T-helper 2 cell treated with Interferon-gamma antibody and Interleukin-4, amounts not matched to agents 5 μg/mL and 100 μg/mL, for 36 hours (primary cell): ENCODE measurements at regions not wholly inside any gene's neighbourhood (a gene's known extent, or its start where the extent isn't known, plus 50 kb on each side); places are given as distances from the start of the nearest gene placed in this dataset.

Experiments
- DNase-seq: peaks from one replicate; pipeline ENCODE4 v3.0.0; 2021; ENCODE audit warnings: low spot score
- H3K27ac Mint-ChIP-seq: one replicate; pipeline ENCODE4 v1.8.0; 2021; ENCODE audit warnings: mild to moderate bottlenecking, mixed read lengths
- H3K27me3 Mint-ChIP-seq: one replicate; pipeline ENCODE4 v1.8.0; 2021; ENCODE audit warnings: low read depth, mixed read lengths
- H3K36me3 Mint-ChIP-seq: one replicate; pipeline ENCODE4 v1.8.0; 2021; ENCODE audit warnings: low read depth, mixed read lengths
- H3K4me1 Mint-ChIP-seq: one replicate; pipeline ENCODE4 v1.8.0; 2021; ENCODE audit warnings: low read depth, mixed read lengths
- H3K4me3 Mint-ChIP-seq: one replicate; pipeline ENCODE4 v1.8.0; 2022; ENCODE audit warnings: mild to moderate bottlenecking, moderate library complexity, mixed read lengths
- H3K9me3 Mint-ChIP-seq: one replicate; pipeline ENCODE4 v1.8.0; 2021; ENCODE audit warnings: mixed read lengths

DNA sequence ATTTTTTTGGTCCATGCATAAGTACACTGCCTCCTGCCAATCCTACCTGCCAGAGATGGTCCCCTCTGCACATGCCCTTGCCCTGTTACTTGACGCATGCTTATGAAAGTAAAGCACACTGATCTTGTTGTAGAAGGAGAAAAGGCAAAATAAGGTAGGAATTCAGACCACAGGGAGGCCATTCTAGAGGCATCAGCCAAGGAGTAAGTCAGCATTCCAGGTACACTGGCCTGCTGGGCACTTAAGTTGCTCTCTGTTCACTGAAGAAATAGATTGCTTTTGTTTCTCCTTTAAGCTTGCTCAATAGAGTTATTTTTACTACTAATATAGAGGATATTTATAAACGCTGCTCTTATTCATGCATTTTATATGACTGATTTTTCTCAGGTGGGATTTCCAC, 604.4 kb downstream of the TDRD15 start:
- H3K36me3 Mint-ChIP-seq: no peaks in the 10 kb centered on the region

DNA sequence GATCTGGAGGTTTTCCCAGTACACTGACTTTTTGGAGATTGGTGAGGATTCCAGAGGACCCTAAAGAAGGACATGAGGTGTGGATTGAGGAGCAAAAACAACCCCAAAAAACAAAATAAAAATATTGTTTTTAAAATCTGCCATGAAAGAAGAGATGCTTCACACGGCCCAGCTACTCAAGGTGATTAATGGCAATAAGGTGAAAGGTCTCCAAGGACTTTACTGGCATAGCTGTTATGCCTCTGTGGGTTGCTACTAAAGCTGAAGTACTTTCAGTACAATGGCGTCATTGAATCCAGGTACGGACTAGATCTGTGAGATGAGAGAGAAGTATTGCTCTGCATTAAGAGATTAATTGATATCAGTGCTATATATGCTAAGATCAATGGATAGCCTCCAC, 606.4 kb downstream of the TDRD15 start:
- Mint-ChIP-seq H3K36me3 (no peaks in the 10 kb centered on the region), H3K4me1 (no peaks in the 10 kb centered on the region), H3K4me3 (no peak overlapping the region), H3K27ac (no peak overlapping the region), H3K9me3 (peaks cover 29% of the 10 kb centered on the region), H3K27me3 (no peaks in the 10 kb centered on the region)
- DNase-seq: no peak

More for the DNA sequence above, 604.4 kb downstream of the TDRD15 start:
- Mint-ChIP-seq H3K4me1 (no peaks in the 10 kb centered on the region), H3K9me3 (peaks cover 24% of the 10 kb centered on the region), H3K27me3 (no peaks in the 10 kb centered on the region), H3K27ac (no peak overlapping the region), H3K4me3 (no peak overlapping the region)
- no peak for DNase-seq

DNA sequence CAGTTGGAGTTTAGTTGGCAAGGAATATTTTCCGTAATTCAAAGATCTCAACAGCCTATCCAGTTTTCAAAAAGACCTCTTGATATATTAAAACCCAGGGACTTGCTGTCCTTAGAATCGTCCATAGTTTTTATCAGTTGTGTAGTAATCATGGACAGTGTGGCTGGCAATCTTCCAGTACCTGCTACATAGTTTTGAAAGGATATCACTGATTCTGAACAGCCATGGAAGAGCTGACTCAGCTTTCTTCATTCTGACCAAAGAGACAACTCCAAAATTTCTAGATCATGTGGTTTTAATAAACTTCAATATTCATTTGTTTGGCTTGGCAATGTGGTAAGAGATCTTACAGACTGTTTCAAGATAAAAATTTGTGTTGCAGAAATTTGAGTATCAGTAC, 616.7 kb downstream of the TDRD15 start:
- H3K9me3 Mint-ChIP-seq: peaks cover 24% of the 10 kb centered on the region
- H3K4me1 Mint-ChIP-seq: no peaks in the 10 kb centered on the region
- no peaks in the 10 kb centered on the region for H3K27me3 Mint-ChIP-seq
- H3K27ac Mint-ChIP-seq: no peak overlapping the region
- no peaks in the 10 kb centered on the region for H3K36me3 Mint-ChIP-seq
- no peak for DNase-seq
- H3K4me3 Mint-ChIP-seq: no peak overlapping the region

DNA sequence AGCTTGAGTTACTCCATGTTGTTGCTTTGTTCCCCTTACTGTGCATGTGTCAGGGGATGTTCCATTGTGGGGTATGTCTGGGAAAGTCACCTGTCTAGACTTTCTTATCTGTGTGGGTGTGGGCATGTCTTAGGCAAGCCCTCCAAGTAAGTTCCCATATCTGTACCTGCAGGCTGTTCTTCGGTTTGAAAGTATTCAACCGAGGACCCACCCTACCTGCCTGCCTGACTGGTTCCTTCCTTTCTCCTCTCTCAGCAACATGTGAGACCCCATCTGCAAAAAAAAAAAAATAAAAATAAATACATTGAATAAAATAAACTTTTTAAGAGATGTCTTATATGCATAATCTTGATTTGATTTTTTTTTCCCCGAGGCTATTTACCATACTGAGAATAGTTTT, 622.7 kb downstream of the TDRD15 start:
- Mint-ChIP-seq H3K27me3 (no peaks in the 10 kb centered on the region), H3K4me1 (no peaks in the 10 kb centered on the region), H3K9me3 (peaks cover 24% of the 10 kb centered on the region), H3K36me3 (no peaks in the 10 kb centered on the region), H3K4me3 (no peak overlapping the region), H3K27ac (no peak overlapping the region)
- DNase-seq: no peak

DNA sequence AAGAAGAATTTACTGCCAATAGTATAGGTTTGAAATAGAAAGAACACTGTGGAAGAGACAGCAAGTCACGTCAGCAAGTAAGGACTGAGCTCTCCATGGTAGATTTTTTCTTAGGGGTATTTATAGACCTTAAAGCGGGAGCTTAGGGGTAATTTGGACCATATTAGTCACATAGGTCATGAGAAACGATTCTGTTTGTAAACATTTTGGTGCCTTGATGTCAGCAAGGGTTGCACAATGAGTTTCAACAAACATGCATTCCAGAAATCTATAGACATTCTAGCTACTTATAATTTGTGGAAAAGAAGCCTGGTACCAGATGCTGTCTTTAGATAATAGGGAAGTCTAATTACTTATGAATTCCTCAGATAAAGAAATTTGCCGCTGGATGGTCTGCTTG, 624.7 kb downstream of the TDRD15 start:
- Mint-ChIP-seq H3K9me3 (peaks cover 22% of the 10 kb centered on the region), H3K27me3 (no peaks in the 10 kb centered on the region), H3K36me3 (no peaks in the 10 kb centered on the region), H3K27ac (no peak overlapping the region), H3K4me1 (no peaks in the 10 kb centered on the region), H3K4me3 (no peak overlapping the region)
- DNase-seq: no peak

DNA sequence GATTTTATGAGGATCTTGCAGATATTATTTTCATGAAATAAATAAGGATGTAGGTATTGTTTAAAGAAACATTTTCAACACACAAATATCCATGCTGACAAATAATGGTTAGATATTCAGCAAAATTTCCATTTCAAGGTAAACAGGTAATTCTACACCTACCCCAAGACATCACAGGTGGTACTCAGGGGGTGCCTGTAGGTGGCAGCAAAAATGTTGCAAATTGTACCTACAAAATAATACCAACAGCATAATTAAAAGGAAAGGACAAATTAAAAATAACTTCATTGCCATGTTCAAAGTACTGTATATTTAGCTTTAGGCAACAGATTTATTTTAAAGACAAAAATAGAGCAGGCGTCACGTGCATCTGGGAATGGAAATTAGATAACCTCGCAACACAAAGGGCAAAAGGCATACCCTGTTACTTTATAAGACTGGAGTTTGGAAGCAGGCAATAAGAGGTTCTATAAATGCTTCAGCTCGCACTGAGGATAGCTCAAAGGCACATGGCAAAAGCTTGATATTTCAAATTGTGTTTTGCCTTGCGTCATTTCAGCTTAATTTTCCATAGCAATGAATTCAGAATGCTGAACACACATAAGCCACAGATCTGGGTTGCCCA, 630.5 kb downstream of the TDRD15 start:
- Mint-ChIP-seq H3K27me3 (no peaks in the 10 kb centered on the region), H3K9me3 (peaks cover 4% of the 10 kb centered on the region), H3K4me1 (no peaks in the 10 kb centered on the region)

DNA sequence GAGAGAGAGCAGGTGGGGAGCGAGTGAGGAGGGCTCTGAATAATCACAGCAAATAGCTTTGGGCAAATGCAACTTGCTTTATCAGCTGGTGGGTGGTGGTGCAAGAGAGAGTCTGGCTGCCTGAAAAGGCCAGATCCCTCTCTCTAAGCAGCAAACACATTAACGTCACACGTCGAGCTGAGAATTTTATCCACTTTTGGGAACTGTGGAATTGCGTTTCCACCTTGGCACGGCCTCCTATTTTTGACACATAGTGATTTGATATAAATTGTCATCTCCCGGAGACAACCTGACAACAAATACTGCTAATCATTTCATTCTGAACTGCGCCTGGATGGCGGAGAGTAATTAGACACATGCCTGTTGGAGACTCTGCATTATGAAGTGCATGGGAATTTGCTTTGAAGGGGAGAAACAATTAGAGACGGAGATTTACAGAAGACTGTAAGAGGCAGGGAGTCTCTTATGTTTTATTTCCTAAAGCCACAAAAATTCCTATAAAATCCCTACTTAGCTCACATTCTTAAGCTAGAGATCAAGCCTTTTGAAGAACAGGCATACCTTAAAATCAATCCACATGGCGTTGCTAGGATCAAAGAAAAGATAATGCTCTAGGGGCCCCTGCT, 634.1 kb downstream of the TDRD15 start:
- Mint-ChIP-seq H3K36me3 (no peaks in the 10 kb centered on the region), H3K27ac (no peak overlapping the region), H3K4me1 (no peaks in the 10 kb centered on the region), H3K4me3 (no peak overlapping the region), H3K27me3 (no peaks in the 10 kb centered on the region), H3K9me3 (peaks cover 8% of the 10 kb centered on the region)
- DNase-seq: no peak

More for the DNA sequence above, 630.5 kb downstream of the TDRD15 start:
- Mint-ChIP-seq H3K36me3 (no peaks in the 10 kb centered on the region), H3K27ac (no peak overlapping the region), H3K4me3 (no peak overlapping the region)
- no peak for DNase-seq

DNA sequence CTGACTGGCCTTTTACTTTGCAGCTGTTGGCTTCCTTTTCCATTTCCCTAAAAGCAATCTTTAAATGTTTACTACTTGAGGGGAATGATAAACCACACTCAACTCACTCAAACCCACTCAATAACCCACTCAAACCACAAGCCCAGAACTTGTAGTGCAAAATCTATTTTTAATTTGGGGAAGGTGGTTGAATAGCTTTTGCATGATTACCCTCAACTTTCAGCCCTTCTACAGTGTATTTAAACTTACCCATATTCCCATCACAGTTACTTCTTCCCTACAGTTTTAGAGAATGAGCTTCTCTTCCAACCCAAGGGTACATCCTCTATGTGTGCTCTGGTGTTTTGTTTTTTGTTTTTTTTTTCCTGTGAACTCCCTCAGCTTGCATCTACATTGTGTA, 636.1 kb downstream of the TDRD15 start:
- H3K36me3 Mint-ChIP-seq: no peaks in the 10 kb centered on the region
- no peaks in the 10 kb centered on the region for H3K4me1 Mint-ChIP-seq
- H3K4me3 Mint-ChIP-seq: no peak overlapping the region
- H3K27ac Mint-ChIP-seq: no peak overlapping the region
- no peaks in the 10 kb centered on the region for H3K27me3 Mint-ChIP-seq
- DNase-seq: no peak
- H3K9me3 Mint-ChIP-seq: peaks cover 8% of the 10 kb centered on the region

DNA sequence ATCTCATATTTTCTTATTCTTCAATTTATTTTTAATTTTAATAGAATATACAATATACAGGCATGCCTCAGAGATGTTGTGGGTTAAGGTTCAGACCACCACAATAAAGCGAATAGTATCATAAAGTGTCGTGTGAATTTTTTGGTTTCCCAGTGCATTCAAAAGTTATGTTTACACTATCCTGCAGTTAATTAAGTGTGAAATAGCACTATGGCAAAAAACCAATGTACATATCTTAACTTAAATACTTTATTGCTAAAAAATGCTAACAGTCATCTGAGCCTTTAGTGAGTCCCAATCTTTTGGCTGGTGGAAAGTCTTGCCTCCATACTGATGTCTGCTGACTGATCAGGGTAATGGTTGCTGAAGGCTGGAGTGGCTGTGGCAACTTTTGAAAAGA, 637.6 kb downstream of the TDRD15 start:
- Mint-ChIP-seq H3K27me3 (no peaks in the 10 kb centered on the region), H3K4me3 (no peak overlapping the region), H3K36me3 (no peaks in the 10 kb centered on the region), H3K4me1 (no peaks in the 10 kb centered on the region), H3K9me3 (peaks cover 8% of the 10 kb centered on the region), H3K27ac (no peak overlapping the region)
- DNase-seq: no peak

DNA sequence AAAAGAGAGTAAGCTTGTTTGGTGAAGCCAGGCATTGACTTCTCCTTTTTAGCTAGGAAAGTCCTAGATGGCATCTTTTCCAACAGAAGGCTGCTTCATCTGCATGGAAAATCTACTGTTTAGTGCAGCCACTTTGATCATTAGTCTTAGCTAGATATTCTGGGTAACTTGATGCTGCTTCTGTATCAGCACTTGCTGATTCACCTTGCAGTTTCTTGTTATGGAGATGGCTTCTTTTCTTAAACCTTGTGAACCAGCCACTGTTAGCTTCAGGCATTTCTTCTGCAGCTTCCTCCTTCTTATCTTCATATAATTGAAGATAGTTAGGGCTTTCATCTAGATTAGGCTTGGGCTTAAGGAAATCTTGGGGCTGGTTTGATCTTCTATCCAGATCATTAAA, 639.7 kb downstream of the TDRD15 start:
- Mint-ChIP-seq H3K27ac (no peak overlapping the region), H3K36me3 (no peaks in the 10 kb centered on the region), H3K4me3 (no peak overlapping the region), H3K4me1 (no peaks in the 10 kb centered on the region), H3K27me3 (no peaks in the 10 kb centered on the region), H3K9me3 (peaks cover 8% of the 10 kb centered on the region)
- DNase-seq: no peak

DNA sequence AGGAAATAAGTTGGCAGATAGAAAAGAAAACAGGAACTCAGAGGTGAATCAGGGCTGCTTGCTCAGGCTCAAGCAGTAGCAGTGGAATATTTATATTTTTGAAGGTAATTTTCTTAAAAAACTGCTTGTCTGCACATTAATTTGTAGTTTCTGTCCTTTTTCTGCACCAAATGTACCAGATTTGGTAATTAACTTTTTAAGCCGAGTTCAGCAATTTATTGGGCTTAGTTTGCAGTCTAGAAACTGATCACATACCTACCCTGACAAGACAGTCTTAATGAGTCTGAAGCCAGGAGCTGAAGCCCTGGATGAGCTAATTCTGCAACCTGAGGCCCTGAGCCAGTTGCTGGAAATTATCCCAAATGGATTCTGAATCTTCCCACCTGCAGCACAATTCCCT, 647.0 kb downstream of the TDRD15 start:
- no peaks in the 10 kb centered on the region for H3K36me3 Mint-ChIP-seq
- H3K27ac Mint-ChIP-seq: no peak overlapping the region
- H3K4me3 Mint-ChIP-seq: no peak overlapping the region
- H3K9me3 Mint-ChIP-seq: no peaks in the 10 kb centered on the region
- no peaks in the 10 kb centered on the region for H3K4me1 Mint-ChIP-seq
- DNase-seq: no peak
- no peaks in the 10 kb centered on the region for H3K27me3 Mint-ChIP-seq

DNA sequence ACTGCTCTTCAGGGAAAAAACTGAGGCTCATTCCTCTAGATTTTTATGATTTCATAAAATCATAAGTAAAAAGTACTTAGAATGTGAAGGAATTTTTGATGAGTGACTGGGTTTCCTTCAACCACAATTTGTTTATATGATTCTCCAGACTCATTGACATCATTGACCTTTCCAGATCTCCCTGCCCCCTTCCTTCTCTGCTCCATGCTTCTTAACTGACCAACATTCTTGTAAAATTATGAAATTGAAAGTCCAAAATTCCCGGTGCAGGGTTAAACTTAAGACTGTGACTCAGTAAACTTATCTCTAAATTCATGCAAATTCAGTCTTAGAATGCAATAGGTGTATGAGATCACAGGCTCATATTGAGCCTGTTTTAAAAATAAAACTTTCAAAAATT, 648.9 kb downstream of the TDRD15 start:
- Mint-ChIP-seq H3K27me3 (no peaks in the 10 kb centered on the region), H3K4me1 (no peaks in the 10 kb centered on the region), H3K9me3 (no peaks in the 10 kb centered on the region), H3K27ac (no peak overlapping the region), H3K36me3 (no peaks in the 10 kb centered on the region), H3K4me3 (no peak overlapping the region)
- no peak for DNase-seq

DNA sequence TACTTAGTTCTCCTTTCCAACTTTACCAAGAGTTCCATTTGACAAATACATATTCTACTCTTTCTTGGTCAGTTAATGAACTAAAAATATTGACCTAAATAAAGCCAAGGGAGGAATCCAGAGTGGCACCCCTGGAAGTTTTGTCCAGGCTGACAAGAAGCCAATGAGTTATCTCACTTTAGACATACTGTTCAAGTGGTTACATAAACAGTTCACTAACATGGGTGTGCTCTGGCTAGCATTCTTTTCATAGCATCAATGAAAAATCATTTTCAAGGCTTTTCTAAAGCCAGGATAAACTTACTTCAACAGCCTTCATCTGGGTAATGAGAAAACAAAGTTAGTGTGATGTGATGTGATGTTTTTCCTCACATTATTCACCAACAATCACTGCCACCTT, 649.4 kb downstream of the TDRD15 start:
- Mint-ChIP-seq H3K27ac (no peak overlapping the region), H3K27me3 (no peaks in the 10 kb centered on the region), H3K4me3 (no peak overlapping the region), H3K36me3 (no peaks in the 10 kb centered on the region), H3K4me1 (no peaks in the 10 kb centered on the region), H3K9me3 (no peaks in the 10 kb centered on the region)
- DNase-seq: no peak

DNA sequence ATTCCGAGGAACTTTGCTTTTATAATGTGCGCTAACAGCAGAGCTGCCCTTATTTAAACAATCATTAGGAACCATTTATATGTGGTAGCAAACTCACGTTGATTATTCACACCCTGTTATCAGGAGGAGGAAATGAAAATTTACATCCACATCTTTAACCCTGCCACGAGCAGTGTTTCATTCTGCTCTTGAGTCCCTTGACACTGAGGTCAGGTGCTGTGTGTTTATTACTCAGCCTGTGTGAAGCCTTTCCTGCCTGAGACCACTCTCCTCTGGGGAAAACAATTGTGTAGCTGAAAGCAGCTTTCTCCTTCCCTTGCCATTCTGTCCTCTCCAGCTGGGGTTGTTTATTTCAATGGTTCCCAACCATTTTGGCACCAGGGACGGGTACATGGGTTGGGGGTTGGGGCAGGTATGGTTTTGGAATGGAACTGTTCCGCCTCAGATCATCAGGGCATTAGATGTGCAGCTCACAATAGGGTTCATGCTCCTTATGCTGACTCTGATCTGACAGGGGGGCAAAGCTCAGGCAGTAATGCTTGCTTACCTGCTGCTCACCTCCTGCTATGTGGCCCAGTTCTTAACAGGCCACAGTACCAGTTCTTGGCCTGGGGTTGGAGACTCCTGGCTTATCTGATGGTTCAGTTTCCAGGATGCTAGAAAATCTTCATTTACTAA, 651.1 kb downstream of the TDRD15 start:
- no peak for DNase-seq
- no peak overlapping the region for H3K4me3 Mint-ChIP-seq
- H3K4me1 Mint-ChIP-seq: no peaks in the 10 kb centered on the region
- H3K36me3 Mint-ChIP-seq: no peaks in the 10 kb centered on the region
- no peak overlapping the region for H3K27ac Mint-ChIP-seq
- H3K27me3 Mint-ChIP-seq: no peaks in the 10 kb centered on the region
- no peaks in the 10 kb centered on the region for H3K9me3 Mint-ChIP-seq
